Naive thymus-derived CD8-positive, alpha-beta T cell (primary cell): ENCODE measurements at regions not wholly inside any gene's neighbourhood (a gene's known extent, or its start where the extent isn't known, plus 50 kb on each side); places are given as distances from the start of the nearest gene placed in this dataset.

Experiments
- ATAC-seq, 2 donors: fragments of 150-1000 bp; cut with Tn5 transposase in 1 of 2; sonication (Bioruptor Pico), chemical (Tn5 transposase) in 1 of 2; 1 replicate in 1 of 2; 2 replicates in 1 of 2; pipeline ENCODE4 v1.10.0; 2021; ENCODE audit warnings: mild to moderate bottlenecking in 2 of 2, moderate library complexity in 2 of 2
- POLR2A ChIA-PET: fragments of 350-600 bp; sonication (Branson Sonifier 250); formaldehyde crosslinking; loops from one replicate; lab custom pipeline; 2021; ENCODE audit warnings: antibody characterized with exemption; lab: Charles Lee
- DNase-seq, 10 donors: peaks; one replicate each; pipeline versions ENCODE4 v3.0.0 to v3.0.0-alpha.2; 2020 to 2022
- H3K27ac Mint-ChIP-seq, 10 donors: one replicate each; pipeline ENCODE4 v1.8.0; 2020 to 2022; ENCODE audit warnings: mild to moderate bottlenecking in 10 of 10, mixed read lengths in 10 of 10, moderate library complexity in 4 of 10, inconsistent platforms in 1 of 10
- H3K27me3 Mint-ChIP-seq, 5 donors: one replicate each; pipeline ENCODE4 v1.8.0; 2021 to 2022; ENCODE audit warnings: mixed read lengths in 5 of 5
- H3K36me3 Mint-ChIP-seq, 3 donors: one replicate each; pipeline ENCODE4 v1.8.0; 2020 to 2022; ENCODE audit warnings: mixed read lengths in 3 of 3, mild to moderate bottlenecking in 2 of 3, inconsistent platforms in 1 of 3
- H3K4me1 Mint-ChIP-seq, 4 donors: one replicate each; pipeline ENCODE4 v1.8.0; 2021 to 2022; ENCODE audit warnings: mixed read lengths in 4 of 4
- H3K4me3 Mint-ChIP-seq, 10 donors: one replicate each; pipeline ENCODE4 v1.8.0; 2020 to 2022; ENCODE audit warnings: mild to moderate bottlenecking in 10 of 10, mixed read lengths in 10 of 10, moderate library complexity in 6 of 10, inconsistent platforms in 1 of 10
- H3K9me3 Mint-ChIP-seq, 9 donors: one replicate each; pipeline ENCODE4 v1.8.0; 2020 to 2022; ENCODE audit warnings: mixed read lengths in 9 of 9, mild to moderate bottlenecking in 3 of 9, inconsistent platforms in 1 of 9, moderate library complexity in 1 of 9

DNA sequence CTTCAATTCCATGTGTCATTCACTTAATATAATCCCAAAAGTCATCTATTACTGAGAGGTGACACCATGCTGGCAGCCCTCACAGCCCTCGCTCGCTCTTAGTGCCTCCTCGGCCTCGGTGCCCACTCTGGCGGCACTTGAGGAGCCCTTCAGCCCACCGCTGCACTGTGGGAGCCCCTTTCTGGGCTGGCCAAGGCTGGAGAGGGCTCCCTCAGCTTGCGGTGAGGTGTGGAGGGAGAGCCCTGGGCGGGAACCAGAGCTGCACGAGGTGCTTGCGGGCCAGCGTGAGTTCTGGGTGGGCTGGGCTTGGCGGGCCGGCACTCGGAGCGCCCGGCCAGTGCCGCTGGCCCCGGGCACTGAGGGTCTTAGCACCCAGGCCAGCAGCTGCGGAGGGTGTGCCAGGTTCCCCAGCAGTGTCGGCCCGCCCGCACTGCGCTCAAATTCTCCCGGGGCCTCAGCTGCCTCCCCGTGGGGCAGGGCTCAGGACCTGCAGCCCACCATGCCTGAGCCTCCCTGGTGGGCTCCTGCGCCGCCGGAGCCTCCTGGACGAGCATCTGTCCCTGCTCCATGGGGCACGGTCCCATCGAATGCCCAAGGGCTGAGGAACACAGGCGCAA lies 374.1 kb downstream of the ELAVL2 start:
- Mint-ChIP-seq H3K36me3 (peaks cover 0 to 6% (median 0%) of the 10 kb centered on the region in 3 donors), H3K4me1 (no peaks in the 10 kb centered on the region), H3K9me3 (peaks cover 0 to 21% (median 2%) of the 10 kb centered on the region in 9 donors), H3K4me3 (no peak overlapping the region), H3K27ac (no peak overlapping the region), H3K27me3 (no peaks in the 10 kb centered on the region)
- POLR2A ChIA-PET: no interaction called here
- DNase-seq (peak in 1 of 10 donors; percentile 6), ATAC-seq (no peak)

- no peak overlapping the region for H3K27ac Mint-ChIP-seq
- H3K9me3 Mint-ChIP-seq: peaks cover 4 to 46% (median 17%) of the 10 kb centered on the region in 9 donors
- no peak for ATAC-seq
- H3K4me1 Mint-ChIP-seq: no peaks in the 10 kb centered on the region
- no peak for DNase-seq
- H3K36me3 Mint-ChIP-seq: no peaks in the 10 kb centered on the region
- POLR2A ChIA-PET: no interaction called here
- no peaks in the 10 kb centered on the region for H3K27me3 Mint-ChIP-seq
- no peak overlapping the region for H3K4me3 Mint-ChIP-seq
These were observed 361.8 kb downstream of the ELAVL2 start for GRCh38 chr9:23464275-23464674.

DNA sequence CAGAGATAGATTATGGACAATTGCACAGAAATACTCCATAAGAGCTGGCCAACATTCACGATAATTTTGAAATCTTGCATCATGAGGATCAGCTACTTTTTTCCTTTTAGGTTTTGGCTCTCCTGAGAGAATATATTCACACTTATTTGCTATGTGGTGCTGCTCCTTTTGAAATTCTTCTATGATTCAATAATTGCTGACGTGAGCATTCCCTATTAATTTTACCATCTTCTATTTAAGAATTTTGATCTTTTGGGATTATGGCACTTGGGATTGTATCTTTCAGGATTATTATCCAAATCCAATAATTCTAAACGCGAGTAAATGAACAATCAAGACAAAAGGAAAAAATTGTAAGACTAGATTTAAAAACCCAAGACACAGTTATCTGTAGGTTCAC lies 358.8 kb downstream of the ELAVL2 start:
- no peaks in the 10 kb centered on the region for H3K36me3 Mint-ChIP-seq
- H3K4me1 Mint-ChIP-seq: no peaks in the 10 kb centered on the region
- H3K27me3 Mint-ChIP-seq: no peaks in the 10 kb centered on the region
- POLR2A ChIA-PET: no interaction called here
- DNase-seq (no peak), ATAC-seq (no peak)
- peaks cover 4 to 49% (median 20%) of the 10 kb centered on the region in 9 donors for H3K9me3 Mint-ChIP-seq
- no peak overlapping the region for H3K4me3 Mint-ChIP-seq
- H3K27ac Mint-ChIP-seq: no peak overlapping the region

DNA sequence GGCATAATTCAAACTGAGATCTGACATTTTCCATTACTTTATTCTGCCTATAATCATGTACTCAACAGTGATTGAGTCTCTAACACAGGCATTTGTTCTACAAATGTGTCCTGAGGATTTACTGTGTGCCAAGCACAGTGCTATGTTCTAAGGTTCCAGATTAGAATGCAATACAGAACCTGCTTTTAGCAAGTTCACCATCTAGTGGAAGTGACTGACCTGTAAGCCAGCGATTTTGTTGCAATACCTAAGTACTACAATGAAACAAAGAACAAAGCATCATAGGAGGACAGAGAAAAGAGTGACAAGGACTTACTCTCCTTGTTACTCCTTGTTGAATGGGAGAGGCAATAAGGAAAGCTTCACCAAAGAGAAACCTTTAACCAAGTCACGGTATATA lies 348.1 kb downstream of the ELAVL2 start:
- H3K9me3 Mint-ChIP-seq: peaks cover 0 to 15% (median 6%) of the 10 kb centered on the region in 9 donors
- H3K36me3 Mint-ChIP-seq: peaks cover 0 to 5% (median 0%) of the 10 kb centered on the region in 3 donors
- H3K27me3 Mint-ChIP-seq: no peaks in the 10 kb centered on the region
- no peak overlapping the region for H3K4me3 Mint-ChIP-seq
- no peak overlapping the region for H3K27ac Mint-ChIP-seq
- H3K4me1 Mint-ChIP-seq: no peaks in the 10 kb centered on the region
- no peak for ATAC-seq
- no peak for DNase-seq
- POLR2A ChIA-PET: no interaction called here

GRCh38 chr9:23483566-23483965 lies 342.5 kb downstream of the ELAVL2 start:
- POLR2A ChIA-PET: no interaction called here
- peaks cover 0 to 5% (median 0%) of the 10 kb centered on the region in 3 donors for H3K36me3 Mint-ChIP-seq
- H3K4me1 Mint-ChIP-seq: no peaks in the 10 kb centered on the region
- H3K27me3 Mint-ChIP-seq: no peaks in the 10 kb centered on the region
- H3K27ac Mint-ChIP-seq: no peak overlapping the region
- no peak overlapping the region for H3K4me3 Mint-ChIP-seq
- DNase-seq (no peak), ATAC-seq (no peak)
- peaks cover 0 to 19% (median 7%) of the 10 kb centered on the region in 9 donors for H3K9me3 Mint-ChIP-seq

GRCh38 chr9:23492126-23493002 lies 333.7 kb downstream of the ELAVL2 start:
- no peak for DNase-seq
- ATAC-seq: no peak
- H3K4me1 Mint-ChIP-seq: no peaks in the 10 kb centered on the region
- H3K4me3 Mint-ChIP-seq: no peak overlapping the region
- POLR2A ChIA-PET: no interaction called here
- H3K27ac Mint-ChIP-seq: no peak overlapping the region
- no peaks in the 10 kb centered on the region for H3K27me3 Mint-ChIP-seq
- no peaks in the 10 kb centered on the region for H3K36me3 Mint-ChIP-seq
- H3K9me3 Mint-ChIP-seq: peaks cover 0 to 4% (median 0%) of the 10 kb centered on the region in 9 donors

GRCh38 chr9:23493219-23493618 lies 332.8 kb downstream of the ELAVL2 start:
- Mint-ChIP-seq H3K36me3 (no peaks in the 10 kb centered on the region), H3K27me3 (no peaks in the 10 kb centered on the region), H3K9me3 (peaks cover 0 to 4% (median 0%) of the 10 kb centered on the region in 9 donors), H3K4me3 (no peak overlapping the region), H3K27ac (no peak overlapping the region), H3K4me1 (no peaks in the 10 kb centered on the region)
- DNase-seq (no peak), ATAC-seq (no peak)
- POLR2A ChIA-PET: no interaction called here

- H3K9me3 Mint-ChIP-seq: peaks cover 0 to 11% (median 5%) of the 10 kb centered on the region in 9 donors
- H3K27me3 Mint-ChIP-seq: no peaks in the 10 kb centered on the region
- no peak overlapping the region for H3K27ac Mint-ChIP-seq
- no peaks in the 10 kb centered on the region for H3K36me3 Mint-ChIP-seq
- H3K4me3 Mint-ChIP-seq: no peak overlapping the region
- no peaks in the 10 kb centered on the region for H3K4me1 Mint-ChIP-seq
- no peak for ATAC-seq
- POLR2A ChIA-PET: no interaction called here
- no peak for DNase-seq
These were observed 329.4 kb downstream of the ELAVL2 start for GRCh38 chr9:23496489-23497136.

GRCh38 chr9:23497137-23497504 lies 328.9 kb downstream of the ELAVL2 start:
- Mint-ChIP-seq H3K9me3 (peaks cover 0 to 11% (median 5%) of the 10 kb centered on the region in 9 donors), H3K27ac (no peak overlapping the region), H3K36me3 (no peaks in the 10 kb centered on the region), H3K4me3 (no peak overlapping the region), H3K4me1 (no peaks in the 10 kb centered on the region), H3K27me3 (no peaks in the 10 kb centered on the region)
- ATAC-seq (no peak), DNase-seq (no peak)
- POLR2A ChIA-PET: no interaction called here

GRCh38 chr9:23502004-23502403 lies 324.0 kb downstream of the ELAVL2 start:
- no peaks in the 10 kb centered on the region for H3K4me1 Mint-ChIP-seq
- H3K27me3 Mint-ChIP-seq: no peaks in the 10 kb centered on the region
- POLR2A ChIA-PET: no interaction called here
- H3K27ac Mint-ChIP-seq: no peak overlapping the region
- H3K36me3 Mint-ChIP-seq: peaks cover 0 to 4% (median 0%) of the 10 kb centered on the region in 3 donors
- no peak for ATAC-seq
- peaks cover 2 to 15% (median 9%) of the 10 kb centered on the region in 9 donors for H3K9me3 Mint-ChIP-seq
- no peak for DNase-seq
- H3K4me3 Mint-ChIP-seq: no peak overlapping the region

GRCh38 chr9:23522952-23523351 lies 303.1 kb downstream of the ELAVL2 start:
- no peaks in the 10 kb centered on the region for H3K36me3 Mint-ChIP-seq
- no peak overlapping the region for H3K27ac Mint-ChIP-seq
- H3K4me3 Mint-ChIP-seq: no peak overlapping the region
- no peaks in the 10 kb centered on the region for H3K4me1 Mint-ChIP-seq
- POLR2A ChIA-PET: no interaction called here
- no peak for DNase-seq
- no peak for ATAC-seq
- H3K27me3 Mint-ChIP-seq: no peaks in the 10 kb centered on the region
- peaks cover 4 to 24% (median 16%) of the 10 kb centered on the region in 9 donors for H3K9me3 Mint-ChIP-seq

GRCh38 chr9:23524607-23525155 lies 301.4 kb downstream of the ELAVL2 start:
- Mint-ChIP-seq H3K36me3 (peaks cover 0 to 5% (median 0%) of the 10 kb centered on the region in 3 donors), H3K9me3 (peaks cover 2 to 28% (median 19%) of the 10 kb centered on the region in 9 donors), H3K4me3 (no peak overlapping the region), H3K27ac (no peak overlapping the region), H3K4me1 (no peaks in the 10 kb centered on the region), H3K27me3 (no peaks in the 10 kb centered on the region)
- ATAC-seq (no peak), DNase-seq (no peak)
- POLR2A ChIA-PET: no interaction called here

DNA sequence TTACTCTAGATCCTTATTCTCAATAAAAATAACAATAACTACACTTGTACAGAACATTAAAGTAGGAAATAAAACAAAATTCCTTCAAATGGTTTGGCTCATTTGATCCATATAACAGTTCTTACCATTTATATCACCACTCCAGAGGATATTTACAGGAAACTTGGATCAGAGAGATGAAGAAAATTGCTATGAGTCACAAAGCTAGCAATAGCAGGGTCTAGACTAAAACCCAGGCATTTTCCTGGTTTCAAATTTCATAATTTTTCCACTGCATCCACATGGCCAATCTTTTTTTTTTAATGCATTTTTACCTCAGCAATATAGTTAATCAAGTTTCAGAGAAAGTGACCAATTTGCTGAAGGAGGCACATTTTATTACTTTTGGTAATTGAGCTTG lies 299.2 kb downstream of the ELAVL2 start:
- Mint-ChIP-seq H3K4me3 (no peak overlapping the region), H3K36me3 (peaks cover 0 to 7% (median 0%) of the 10 kb centered on the region in 3 donors), H3K27me3 (peaks cover 0 to 1% (median 0%) of the 10 kb centered on the region in 5 donors), H3K9me3 (peaks cover 7 to 29% (median 21%) of the 10 kb centered on the region in 9 donors), H3K4me1 (no peaks in the 10 kb centered on the region), H3K27ac (no peak overlapping the region)
- no peak for ATAC-seq
- POLR2A ChIA-PET: no interaction called here
- no peak for DNase-seq
